ENCODE measurements at regions not wholly inside any gene's neighbourhood (a gene's known extent, or its start where the extent isn't known, plus 50 kb on each side); places are given as distances from the start of the nearest gene placed in this dataset.

- ATAC-seq (ENCODE audit: low read depth) (no peak), DNase-seq (no peak)
- in situ Hi-C loops (cut with MboI; ENCODE audit: low sequenced_read_pairs), result no loop called here
- Histone ChIP-seq H2BK15ac (ENCODE audit: low read depth, low read length) (no peak overlapping the region), H2AK5ac (ENCODE audit: low read depth, low read length) (no peak overlapping the region), H4K5ac (ENCODE audit: low read depth, low read length) (no peak overlapping the region), H3K4me3 (ENCODE audit: insufficient read depth, low read depth, low read length) (no peak overlapping the region), H2BK20ac (ENCODE audit: low read depth, low read length) (no peak overlapping the region), H3K14ac (replicated peaks; ENCODE audit: low read depth, low read length) (no peak overlapping the region), H2AK9ac (replicated peaks; ENCODE audit: low read depth, low read length, poor library complexity) (no peak overlapping the region), H3K56ac (ENCODE audit: extremely low read depth, insufficient read depth, low read length) (no peak overlapping the region), H4K91ac (ENCODE audit: insufficient read depth, low read depth, low read length) (no peak overlapping the region), H3K4me2 (ENCODE audit: low read depth, low read length) (no peak overlapping the region), H2BK5ac (ENCODE audit: low read depth, low read length, poor library complexity, severe bottlenecking) (no peak overlapping the region), H3K9me3 (ENCODE audit: control insufficient read depth, insufficient read depth, low read length) (0 out of 2 replicates have a peak, but pooled peaks cover 2% of the 10 kb centered on the region), H4K8ac (ENCODE audit: low read depth in 2 of 2, low read length in 2 of 2) (no peak overlapping the region), H3K27me3 (ENCODE audit: control insufficient read depth, insufficient read depth, low read length) (peaks cover 2% of the 10 kb centered on the region; the same call in 1 of the 2 replicates), H3K4me1 (ENCODE audit: control insufficient read depth, insufficient read depth, low read length) (no peaks in the 10 kb centered on the region), H4K20me1 (ENCODE audit: insufficient read depth, low read length) (no peaks in the 10 kb centered on the region), H3K9me1 (ENCODE audit: insufficient read depth, low read length) (no peaks in the 10 kb centered on the region), H3K18ac (ENCODE audit: low read depth, low read length) (no peak overlapping the region), H3K36me3 (ENCODE audit: control insufficient read depth, insufficient read depth, low read length) (no peaks in the 10 kb centered on the region), H3K23ac (ENCODE audit: low read depth, low read length) (no peak overlapping the region), H3K4ac (ENCODE audit: low read depth, low read length) (no peak overlapping the region), H3K9ac (ENCODE audit: low read depth, low read length) (no peak overlapping the region), H2AFZ (replicated peaks; ENCODE audit: low read length, poor library complexity) (no peak overlapping the region), H3K79me1 (ENCODE audit: low read depth in 1 of 2, low read length in 2 of 2) (no peaks in the 10 kb centered on the region), H2BK120ac (ENCODE audit: low read depth, low read length) (no peak overlapping the region), H3K27ac (ENCODE audit: insufficient read depth, low read length) (no peak overlapping the region)
- BruUV-seq (replicated peaks), result no TSS peak
- ChIA-PET CTCF (no interaction called here), POLR2A (ENCODE audit: unreplicated experiment) (no interaction called here)
- intact Hi-C loops (cut with micrococcal nuclease), result no loop called here
- TF ChIP-seq MAFK (IDR thresholded peaks at IDR 0.05; ENCODE audit: low read depth, low read length) (no peak), CEBPB (IDR thresholded peaks at IDR 0.05; ENCODE audit: low read depth, low read length) (no peak), CTCF (conservative IDR thresholded peaks at IDR 0.05; ENCODE audit: low read depth, low read length) (no peak)
- TF ChIP-seq, protein P1, sequence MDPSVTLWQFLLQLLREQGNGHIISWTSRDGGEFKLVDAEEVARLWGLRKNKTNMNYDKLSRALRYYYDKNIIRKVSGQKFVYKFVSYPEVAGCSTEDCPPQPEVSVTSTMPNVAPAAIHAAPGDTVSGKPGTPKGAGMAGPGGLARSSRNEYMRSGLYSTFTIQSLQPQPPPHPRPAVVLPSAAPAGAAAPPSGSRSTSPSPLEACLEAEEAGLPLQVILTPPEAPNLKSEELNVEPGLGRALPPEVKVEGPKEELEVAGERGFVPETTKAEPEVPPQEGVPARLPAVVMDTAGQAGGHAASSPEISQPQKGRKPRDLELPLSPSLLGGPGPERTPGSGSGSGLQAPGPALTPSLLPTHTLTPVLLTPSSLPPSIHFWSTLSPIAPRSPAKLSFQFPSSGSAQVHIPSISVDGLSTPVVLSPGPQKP (IDR thresholded peaks at IDR 0.05; ENCODE audit: borderline replicate concordance, low read depth, low read length), result no peak
- WGBS, 2 experiments (ENCODE audit: extremely low coverage in 2 of 2, insufficient read length in 1 of 2), result 60% methylated on average over 1 of the region's 4 CpGs; no CpG with 5 or more reads in 1 of the 2 experiments
- dilution Hi-C loops (cut with HindIII; ENCODE audit: low sequenced_read_pairs, unreplicated experiment), result no loop called here
Observed at GRCh38 chr11:120043328-120043945, 94.5 kb downstream of the TRIM29 start.

Measured in IMR-90 (cell line).